GM12878 (cell line): ENCODE measurements at regions not wholly inside any gene's neighbourhood (a gene's known extent, or its start where the extent isn't known, plus 50 kb on each side); places are given as distances from the start of the nearest gene placed in this dataset.

Source experiments
- ATAC-seq: fragments of 200-7000 bp; cut with Tn5 transposase; 3 replicates; pipeline ENCODE4 v1.9.1; 2020; ENCODE audit warnings: mild to moderate bottlenecking, moderate library complexity
- BruUV-seq: library from RNA; stranded (reverse); fragments of 400-500 nt; replicated peaks from 2 replicates; lab custom pipeline; 2021; lab: Mats Ljungman, UMichigan
- CTCF ChIA-PET: fragments of 300-600 bp; sonication (Branson Sonifier 250); formaldehyde crosslinking; extraction: SDS; loops from one replicate; lab custom pipeline; 2021; ENCODE audit warnings: inconsistent platforms; lab: Yijun Ruan, JAX
- POLR2A ChIA-PET: fragments of 350-600 bp; formaldehyde crosslinking; extraction: SDS; loops from one replicate; lab custom pipeline; 2021; ENCODE audit warnings: inconsistent platforms; lab: Charles Lee
- RAD21 ChIA-PET: fragments of 300-600 bp; sonication (Branson Sonifier 250); formaldehyde crosslinking; loops from one replicate; lab custom pipeline; 2023; ENCODE audit warnings: antibody characterized with exemption; ENCODE audit not compliant: unreplicated experiment; lab: Charles Lee
- SMC1A ChIA-PET: fragments of 300-600 bp; sonication (Branson Sonifier 250); formaldehyde crosslinking; loops from one replicate; lab custom pipeline; 2023; ENCODE audit not compliant: unreplicated experiment, uncharacterized antibody; lab: Charles Lee
- DNase-seq: peaks from one replicate; pipeline ENCODE4 v3.0.0-alpha.2; 2011; ENCODE audit warnings: low read depth, low spot score
- FAIRE-seq: peaks from 3 replicates; lab custom pipeline; 2011; peaks lifted over from hg19 to GRCh38; lab: Jason Lieb, UNC
- H2AFZ ChIP-seq: 2 replicates; pipeline ENCODE4 v1.6.0; 2011; ENCODE audit warnings: low read depth, low read length, control low read depth; ENCODE audit not compliant: control insufficient read depth
- H3K27ac ChIP-seq: 2 replicates; pipeline ENCODE4 v1.5.1; 2011; ENCODE audit warnings: control low read depth; ENCODE audit not compliant: control insufficient read depth, insufficient read depth
- H3K27me3 ChIP-seq, 2 experiments: replicated peaks in 1 of 2; 2 replicates each; pipeline versions ENCODE4 v1.6.0 to v1.6.1; 2011; ENCODE audit warnings: low read length in 1 of 2; ENCODE audit not compliant: control insufficient read depth in 2 of 2, insufficient read depth in 2 of 2
- H3K36me3 ChIP-seq, 2 experiments: 2 replicates each; pipeline ENCODE4 v1.5.1; 2011; ENCODE audit warnings: low read length in 1 of 2; ENCODE audit not compliant: control insufficient read depth in 2 of 2, insufficient read depth in 2 of 2
- H3K4me1 ChIP-seq: 2 replicates; pipeline ENCODE4 v1.6.1; 2011; ENCODE audit warnings: mild to moderate bottlenecking, low read length, moderate library complexity, mixed read lengths; ENCODE audit not compliant: control insufficient read depth, insufficient read depth
- H3K4me2 ChIP-seq: 2 replicates; pipeline ENCODE4 v1.6.0; 2011; ENCODE audit warnings: control low read depth; ENCODE audit not compliant: control insufficient read depth, insufficient read depth
- H3K4me3 ChIP-seq: fragments of 200-600 bp; sonication (generic); 2 replicates; pipeline ENCODE4 v1.5.1; 2016
- H3K79me2 ChIP-seq: 2 replicates; pipeline ENCODE4 v1.6.0; 2011; ENCODE audit warnings: low read length; ENCODE audit not compliant: control insufficient read depth, insufficient read depth
- H3K9ac ChIP-seq: 2 replicates; pipeline ENCODE4 v1.8.0; 2011; ENCODE audit warnings: low read length, control low read depth, mixed read lengths; ENCODE audit not compliant: control insufficient read depth, insufficient read depth
- H3K9me3 ChIP-seq: replicated peaks from 3 replicates; pipeline ENCODE4 v1.5.1; 2011; ENCODE audit warnings: mild to moderate bottlenecking, low read length; ENCODE audit not compliant: control insufficient read depth, insufficient read depth
- H4K20me1 ChIP-seq: 2 replicates; pipeline ENCODE4 v1.6.0; 2011; ENCODE audit not compliant: control insufficient read depth, insufficient read depth
- PAX8 ChIP-seq: fragments of 450-650 bp; IDR thresholded peaks from 2 replicates; pipeline ENCODE4 v1.6.1; 2017; ENCODE audit warnings: mild to moderate bottlenecking, moderate library complexity
- POLR2A ChIP-seq: IDR thresholded peaks from 2 replicates; pipeline ENCODE4 v1.6.1; 2011; ENCODE audit warnings: low read depth, mild to moderate bottlenecking, low read length
- POLR2AphosphoS5 ChIP-seq: IDR thresholded peaks from 2 replicates; pipeline ENCODE4 v1.6.1; 2011; ENCODE audit warnings: mild to moderate bottlenecking, low read length, inconsistent platforms
- SUPT20H ChIP-seq: IDR thresholded peaks from 2 replicates; pipeline ENCODE4 v1.6.1; 2011; ENCODE audit warnings: low read depth, mild to moderate bottlenecking, low read length, moderate library complexity, borderline replicate concordance; ENCODE audit not compliant: control insufficient read depth
- ZZZ3 ChIP-seq: IDR thresholded peaks from 2 replicates; pipeline ENCODE4 v1.6.1; 2011; ENCODE audit warnings: low read depth; ENCODE audit not compliant: control insufficient read depth, insufficient read length
- in situ Hi-C: fragments of 300-500 bp; cut with MboI; formaldehyde crosslinking; loops from 9 replicates; pipeline ENCODE4 v1.14.3; 2018; ENCODE audit warnings: mixed read lengths
- intact Hi-C: fragments of 100-400 bp; cut with micrococcal nuclease; formaldehyde crosslinking; loops from one replicate; pipeline ENCODE4 v1.14.2; 2022; ENCODE audit not compliant: unreplicated experiment
- TF ChIP-seq, protein P1 (sequence below): fragments of 450-650 bp; IDR thresholded peaks from 2 replicates; pipeline ENCODE4 v1.6.1; 2017; ENCODE audit warnings: mild to moderate bottlenecking, moderate library complexity
- TF ChIP-seq, protein P2 (sequence below): IDR thresholded peaks from 2 replicates; pipeline ENCODE4 v1.6.1; 2011; ENCODE audit warnings: borderline replicate concordance, low read depth, mild to moderate bottlenecking, moderate library complexity, low read length; ENCODE audit not compliant: insufficient read depth, poor library complexity, severe bottlenecking
- TF ChIP-seq, protein P3 (sequence below): IDR thresholded peaks from 2 replicates; pipeline ENCODE4 v1.6.1; 2012; ENCODE audit warnings: low read depth, low read length, improper control_type of control experiment
- TF ChIP-seq, protein P4 (sequence below): fragments of 150-350 bp; IDR thresholded peaks from 2 replicates; pipeline ENCODE4 v1.6.1; 2016; ENCODE audit warnings: low read depth, low read length

DNA sequence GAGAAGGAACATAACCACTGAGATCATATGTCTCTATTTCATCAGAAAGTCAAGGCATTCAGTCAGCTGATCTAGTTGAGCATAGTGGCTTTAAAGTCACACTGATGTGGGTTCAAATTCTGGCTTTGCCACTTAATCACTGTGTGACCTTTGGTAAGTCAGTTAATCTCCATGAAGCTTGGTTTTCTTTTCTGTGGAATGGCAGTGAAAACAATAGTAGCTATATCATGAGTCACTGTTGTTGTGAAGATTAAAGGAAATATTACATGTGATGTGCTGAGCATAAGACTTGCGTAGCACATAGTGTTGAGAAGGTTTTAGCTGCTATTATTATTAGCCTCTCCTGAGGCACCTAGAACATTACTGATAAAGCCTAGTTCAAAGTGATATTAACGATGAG is 242.2 kb downstream of the FMR1NB start (continued):
- TF ChIP-seq, protein P1, sequence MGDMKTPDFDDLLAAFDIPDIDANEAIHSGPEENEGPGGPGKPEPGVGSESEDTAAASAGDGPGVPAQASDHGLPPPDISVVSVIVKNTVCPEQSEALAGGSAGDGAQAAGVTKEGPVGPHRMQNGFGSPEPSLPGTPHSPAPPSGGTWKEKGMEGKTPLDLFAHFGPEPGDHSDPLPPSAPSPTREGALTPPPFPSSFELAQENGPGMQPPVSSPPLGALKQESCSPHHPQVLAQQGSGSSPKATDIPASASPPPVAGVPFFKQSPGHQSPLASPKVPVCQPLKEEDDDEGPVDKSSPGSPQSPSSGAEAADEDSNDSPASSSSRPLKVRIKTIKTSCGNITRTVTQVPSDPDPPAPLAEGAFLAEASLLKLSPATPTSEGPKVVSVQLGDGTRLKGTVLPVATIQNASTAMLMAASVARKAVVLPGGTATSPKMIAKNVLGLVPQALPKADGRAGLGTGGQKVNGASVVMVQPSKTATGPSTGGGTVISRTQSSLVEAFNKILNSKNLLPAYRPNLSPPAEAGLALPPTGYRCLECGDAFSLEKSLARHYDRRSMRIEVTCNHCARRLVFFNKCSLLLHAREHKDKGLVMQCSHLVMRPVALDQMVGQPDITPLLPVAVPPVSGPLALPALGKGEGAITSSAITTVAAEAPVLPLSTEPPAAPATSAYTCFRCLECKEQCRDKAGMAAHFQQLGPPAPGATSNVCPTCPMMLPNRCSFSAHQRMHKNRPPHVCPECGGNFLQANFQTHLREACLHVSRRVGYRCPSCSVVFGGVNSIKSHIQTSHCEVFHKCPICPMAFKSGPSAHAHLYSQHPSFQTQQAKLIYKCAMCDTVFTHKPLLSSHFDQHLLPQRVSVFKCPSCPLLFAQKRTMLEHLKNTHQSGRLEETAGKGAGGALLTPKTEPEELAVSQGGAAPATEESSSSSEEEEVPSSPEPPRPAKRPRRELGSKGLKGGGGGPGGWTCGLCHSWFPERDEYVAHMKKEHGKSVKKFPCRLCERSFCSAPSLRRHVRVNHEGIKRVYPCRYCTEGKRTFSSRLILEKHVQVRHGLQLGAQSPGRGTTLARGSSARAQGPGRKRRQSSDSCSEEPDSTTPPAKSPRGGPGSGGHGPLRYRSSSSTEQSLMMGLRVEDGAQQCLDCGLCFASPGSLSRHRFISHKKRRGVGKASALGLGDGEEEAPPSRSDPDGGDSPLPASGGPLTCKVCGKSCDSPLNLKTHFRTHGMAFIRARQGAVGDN, result no peak
- TF ChIP-seq POLR2AphosphoS5 (no peak), ZZZ3 (no peak), PAX8 (no peak)
- TF ChIP-seq, protein P2, sequence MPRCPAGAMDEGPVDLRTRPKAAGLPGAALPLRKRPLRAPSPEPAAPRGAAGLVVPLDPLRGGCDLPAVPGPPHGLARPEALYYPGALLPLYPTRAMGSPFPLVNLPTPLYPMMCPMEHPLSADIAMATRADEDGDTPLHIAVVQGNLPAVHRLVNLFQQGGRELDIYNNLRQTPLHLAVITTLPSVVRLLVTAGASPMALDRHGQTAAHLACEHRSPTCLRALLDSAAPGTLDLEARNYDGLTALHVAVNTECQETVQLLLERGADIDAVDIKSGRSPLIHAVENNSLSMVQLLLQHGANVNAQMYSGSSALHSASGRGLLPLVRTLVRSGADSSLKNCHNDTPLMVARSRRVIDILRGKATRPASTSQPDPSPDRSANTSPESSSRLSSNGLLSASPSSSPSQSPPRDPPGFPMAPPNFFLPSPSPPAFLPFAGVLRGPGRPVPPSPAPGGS, result no peak
- TF ChIP-seq, protein P3, sequence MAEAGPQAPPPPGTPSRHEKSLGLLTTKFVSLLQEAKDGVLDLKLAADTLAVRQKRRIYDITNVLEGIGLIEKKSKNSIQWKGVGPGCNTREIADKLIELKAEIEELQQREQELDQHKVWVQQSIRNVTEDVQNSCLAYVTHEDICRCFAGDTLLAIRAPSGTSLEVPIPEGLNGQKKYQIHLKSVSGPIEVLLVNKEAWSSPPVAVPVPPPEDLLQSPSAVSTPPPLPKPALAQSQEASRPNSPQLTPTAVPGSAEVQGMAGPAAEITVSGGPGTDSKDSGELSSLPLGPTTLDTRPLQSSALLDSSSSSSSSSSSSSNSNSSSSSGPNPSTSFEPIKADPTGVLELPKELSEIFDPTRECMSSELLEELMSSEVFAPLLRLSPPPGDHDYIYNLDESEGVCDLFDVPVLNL, result no peak

DNA sequence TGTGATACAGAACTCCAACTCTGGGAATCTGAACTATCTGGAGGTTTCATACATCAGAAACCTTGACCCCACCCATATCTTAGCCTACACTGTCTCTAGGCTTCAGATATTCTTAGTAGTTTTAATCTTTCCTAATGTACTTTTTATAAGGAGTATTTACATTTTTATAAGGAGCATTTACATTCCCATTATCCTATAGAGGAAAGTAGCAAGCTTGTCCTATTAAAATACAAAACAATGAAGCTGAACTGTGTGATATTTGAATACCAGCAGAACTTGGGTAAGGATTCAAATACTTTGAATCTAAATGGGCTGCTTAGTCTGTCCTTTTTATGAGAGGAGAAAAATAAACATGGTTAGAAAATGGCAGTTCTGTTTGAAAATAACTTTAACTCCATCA is 247.4 kb downstream of the FMR1NB start:
- DNase-seq (no peak), ATAC-seq (no peak), FAIRE-seq (no peak)
- RAD21 ChIA-PET, result no interaction called here
- SMC1A ChIA-PET, result no interaction called here
- Histone ChIP-seq H3K4me1 (no peaks in the 10 kb centered on the region), H3K27ac (no peak overlapping the region), H2AFZ (no peak overlapping the region), H4K20me1 (no peaks in the 10 kb centered on the region), H3K36me3 (no peaks in the 10 kb centered on the region), H3K9me3 (no peaks in the 10 kb centered on the region), H3K27me3 (no peaks in the 10 kb centered on the region), H3K79me2 (no peaks in the 10 kb centered on the region), H3K4me3 (no peak overlapping the region), H3K4me2 (no peak overlapping the region), H3K9ac (no peak overlapping the region)
- CTCF ChIA-PET, result no interaction called here
- POLR2A ChIA-PET, result no interaction called here
- in situ Hi-C loops (no loop called here), intact Hi-C loops (no loop called here)
- TF ChIP-seq SUPT20H, result no peak
- no peak for TF ChIP-seq POLR2A
- TF ChIP-seq, protein P4, sequence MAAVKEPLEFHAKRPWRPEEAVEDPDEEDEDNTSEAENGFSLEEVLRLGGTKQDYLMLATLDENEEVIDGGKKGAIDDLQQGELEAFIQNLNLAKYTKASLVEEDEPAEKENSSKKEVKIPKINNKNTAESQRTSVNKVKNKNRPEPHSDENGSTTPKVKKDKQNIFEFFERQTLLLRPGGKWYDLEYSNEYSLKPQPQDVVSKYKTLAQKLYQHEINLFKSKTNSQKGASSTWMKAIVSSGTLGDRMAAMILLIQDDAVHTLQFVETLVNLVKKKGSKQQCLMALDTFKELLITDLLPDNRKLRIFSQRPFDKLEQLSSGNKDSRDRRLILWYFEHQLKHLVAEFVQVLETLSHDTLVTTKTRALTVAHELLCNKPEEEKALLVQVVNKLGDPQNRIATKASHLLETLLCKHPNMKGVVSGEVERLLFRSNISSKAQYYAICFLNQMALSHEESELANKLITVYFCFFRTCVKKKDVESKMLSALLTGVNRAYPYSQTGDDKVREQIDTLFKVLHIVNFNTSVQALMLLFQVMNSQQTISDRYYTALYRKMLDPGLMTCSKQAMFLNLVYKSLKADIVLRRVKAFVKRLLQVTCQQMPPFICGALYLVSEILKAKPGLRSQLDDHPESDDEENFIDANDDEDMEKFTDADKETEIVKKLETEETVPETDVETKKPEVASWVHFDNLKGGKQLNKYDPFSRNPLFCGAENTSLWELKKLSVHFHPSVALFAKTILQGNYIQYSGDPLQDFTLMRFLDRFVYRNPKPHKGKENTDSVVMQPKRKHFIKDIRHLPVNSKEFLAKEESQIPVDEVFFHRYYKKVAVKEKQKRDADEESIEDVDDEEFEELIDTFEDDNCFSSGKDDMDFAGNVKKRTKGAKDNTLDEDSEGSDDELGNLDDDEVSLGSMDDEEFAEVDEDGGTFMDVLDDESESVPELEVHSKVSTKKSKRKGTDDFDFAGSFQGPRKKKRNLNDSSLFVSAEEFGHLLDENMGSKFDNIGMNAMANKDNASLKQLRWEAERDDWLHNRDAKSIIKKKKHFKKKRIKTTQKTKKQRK, result no peak
- BruUV-seq, result no TSS peak
